ENCODE measurements at regions not wholly inside any gene's neighbourhood (a gene's known extent, or its start where the extent isn't known, plus 50 kb on each side); places are given as distances from the start of the nearest gene placed in this dataset.

DNA sequence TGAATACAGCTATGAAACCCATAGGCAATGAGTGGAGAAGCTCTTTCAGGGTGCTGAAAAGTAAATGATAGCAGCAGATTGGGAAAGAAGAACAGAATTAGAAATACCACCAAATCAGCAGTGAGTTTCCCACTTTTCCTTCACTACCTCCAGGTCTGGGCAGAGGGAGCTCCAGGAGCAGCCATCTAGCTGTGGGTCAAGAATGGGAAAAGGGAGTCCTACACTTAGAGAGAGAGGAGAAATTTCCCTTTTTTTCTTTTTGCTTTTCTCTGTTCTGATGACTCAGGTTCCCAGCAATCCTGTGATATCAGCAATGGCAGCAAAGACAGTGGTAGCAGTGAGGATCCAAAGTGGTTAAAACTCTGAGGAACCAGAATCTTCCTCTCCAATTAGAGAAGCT is 263.9 kb downstream of the NXPE2 start:
- Histone ChIP-seq H4K20me1 (ENCODE audit: low read depth, low read length) (no peaks in the 10 kb centered on the region), H3K79me2 (ENCODE audit: insufficient read depth, low read length) (no peaks in the 10 kb centered on the region), H3F3A (ENCODE audit: insufficient read depth) (no peaks in the 10 kb centered on the region), H3K36me3 (ENCODE audit: low read length) (no peaks in the 10 kb centered on the region), H3K27ac (ENCODE audit: low read depth, low read length) (no peak overlapping the region), H3K9ac (ENCODE audit: low read length) (no peak overlapping the region), H2AFZ (ENCODE audit: low read depth, low read length, severe bottlenecking) (no peak overlapping the region), H3K27me3 (ENCODE audit: low read length) (no peaks in the 10 kb centered on the region), H3K4me2 (ENCODE audit: low read depth, low read length, poor library complexity, severe bottlenecking) (no peak overlapping the region), H3K9me2 (replicated peaks; ENCODE audit: insufficient read depth, low read length) (no peaks in the 10 kb centered on the region), H3K4me3 (ENCODE audit: insufficient read depth, low read length, poor library complexity, severe bottlenecking) (no peak overlapping the region), H3K9me3 (ENCODE audit: insufficient read depth, low read length) (peaks cover 5% of the 10 kb centered on the region; the same call in 1 of the 2 replicates)
- no peak for TF ChIP-seq EZH2phosphoT487 (conservative IDR thresholded peaks at IDR 0.05; ENCODE audit: low read length)

DNA sequence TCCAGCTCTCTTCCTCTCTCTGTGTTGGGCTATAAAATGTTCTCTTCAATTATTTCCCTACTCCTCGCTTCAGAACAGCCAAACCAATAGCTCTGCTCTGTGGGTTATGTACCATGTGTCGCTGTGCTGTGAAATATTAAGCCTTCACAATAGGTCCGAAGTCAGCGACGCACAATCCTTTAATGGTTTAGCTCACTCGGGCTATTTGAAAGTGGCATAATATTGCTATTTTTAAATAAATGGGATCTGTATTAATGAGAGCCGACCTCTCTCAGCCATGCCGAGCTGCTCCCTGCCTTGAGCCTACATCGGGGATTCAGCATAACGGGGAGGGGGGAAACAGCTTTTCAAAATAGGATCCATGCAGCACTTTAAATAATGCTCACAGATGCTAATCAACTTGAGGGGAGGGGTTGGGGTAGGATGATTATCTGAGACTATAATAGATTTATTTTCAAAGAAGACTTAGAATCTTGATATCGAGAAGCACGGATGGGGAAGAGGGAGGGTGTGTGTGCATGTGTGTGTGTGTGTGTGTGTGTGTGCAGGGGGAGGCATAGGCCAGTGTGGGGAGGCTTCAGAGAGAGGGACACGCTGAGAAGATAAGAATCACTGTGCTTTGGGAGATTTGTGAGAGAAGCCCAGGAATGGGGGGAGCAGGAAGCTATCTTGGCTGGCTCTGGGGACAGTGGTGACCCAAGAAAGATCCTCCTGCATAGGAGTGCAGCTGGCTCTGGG is 271.5 kb downstream of the NXPE2 start:
- H3K4me2 ChIP-seq (ENCODE audit: low read depth, low read length, poor library complexity, severe bottlenecking): no peak overlapping the region
- no peak overlapping the region for H3K9ac ChIP-seq (ENCODE audit: low read length)
- H4K20me1 ChIP-seq (ENCODE audit: low read depth, low read length): no peaks in the 10 kb centered on the region
- H3K9me2 ChIP-seq (replicated peaks; ENCODE audit: insufficient read depth, low read length): no peaks in the 10 kb centered on the region
- no peak overlapping the region for H3K4me3 ChIP-seq (ENCODE audit: insufficient read depth, low read length, poor library complexity, severe bottlenecking)
- no peaks in the 10 kb centered on the region for H3K79me2 ChIP-seq (ENCODE audit: insufficient read depth, low read length)
- H3K9me3 ChIP-seq (ENCODE audit: insufficient read depth, low read length): no peaks in the 10 kb centered on the region
- H3K27me3 ChIP-seq (ENCODE audit: low read length): no peaks in the 10 kb centered on the region
- no peaks in the 10 kb centered on the region for H3F3A ChIP-seq (ENCODE audit: insufficient read depth)
- H3K27ac ChIP-seq (ENCODE audit: low read depth, low read length): no peak overlapping the region
- no peak for TF ChIP-seq EZH2phosphoT487 (conservative IDR thresholded peaks at IDR 0.05; ENCODE audit: low read length)
- TF ChIP-seq, protein P1, sequence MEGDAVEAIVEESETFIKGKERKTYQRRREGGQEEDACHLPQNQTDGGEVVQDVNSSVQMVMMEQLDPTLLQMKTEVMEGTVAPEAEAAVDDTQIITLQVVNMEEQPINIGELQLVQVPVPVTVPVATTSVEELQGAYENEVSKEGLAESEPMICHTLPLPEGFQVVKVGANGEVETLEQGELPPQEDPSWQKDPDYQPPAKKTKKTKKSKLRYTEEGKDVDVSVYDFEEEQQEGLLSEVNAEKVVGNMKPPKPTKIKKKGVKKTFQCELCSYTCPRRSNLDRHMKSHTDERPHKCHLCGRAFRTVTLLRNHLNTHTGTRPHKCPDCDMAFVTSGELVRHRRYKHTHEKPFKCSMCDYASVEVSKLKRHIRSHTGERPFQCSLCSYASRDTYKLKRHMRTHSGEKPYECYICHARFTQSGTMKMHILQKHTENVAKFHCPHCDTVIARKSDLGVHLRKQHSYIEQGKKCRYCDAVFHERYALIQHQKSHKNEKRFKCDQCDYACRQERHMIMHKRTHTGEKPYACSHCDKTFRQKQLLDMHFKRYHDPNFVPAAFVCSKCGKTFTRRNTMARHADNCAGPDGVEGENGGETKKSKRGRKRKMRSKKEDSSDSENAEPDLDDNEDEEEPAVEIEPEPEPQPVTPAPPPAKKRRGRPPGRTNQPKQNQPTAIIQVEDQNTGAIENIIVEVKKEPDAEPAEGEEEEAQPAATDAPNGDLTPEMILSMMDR (IDR thresholded peaks at IDR 0.05; ENCODE audit: insufficient read depth, low read length, poor library complexity, severe bottlenecking): no peak
- no peak overlapping the region for H2AFZ ChIP-seq (ENCODE audit: low read depth, low read length, severe bottlenecking)
- no peaks in the 10 kb centered on the region for H3K36me3 ChIP-seq (ENCODE audit: low read length)

DNA sequence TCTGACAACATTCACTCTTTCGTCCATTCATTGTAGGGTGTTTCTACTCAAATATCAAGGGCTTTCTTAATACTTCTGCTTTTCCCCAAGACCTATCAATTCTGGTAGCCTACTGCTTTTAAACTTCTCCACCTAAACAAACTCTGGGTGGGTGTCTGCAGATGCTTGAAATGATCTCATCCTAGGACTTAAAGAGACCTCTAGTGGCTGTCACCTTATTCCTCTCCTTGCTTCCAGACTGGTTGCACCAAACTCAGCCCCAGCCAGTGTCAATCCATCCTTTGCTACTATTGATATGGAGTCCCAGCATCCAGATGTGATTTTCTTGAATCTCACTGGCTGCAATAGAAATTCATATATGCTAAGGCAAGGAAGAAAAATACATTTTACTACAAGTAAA is 274.7 kb downstream of the NXPE2 start:
- Histone ChIP-seq H3K9me2 (replicated peaks; ENCODE audit: insufficient read depth, low read length) (no peaks in the 10 kb centered on the region), H3K4me2 (ENCODE audit: low read depth, low read length, poor library complexity, severe bottlenecking) (no peak overlapping the region), H3K36me3 (ENCODE audit: low read length) (no peaks in the 10 kb centered on the region), H2AFZ (ENCODE audit: low read depth, low read length, severe bottlenecking) (no peak overlapping the region), H3K27ac (ENCODE audit: low read depth, low read length) (no peak overlapping the region), H3K9ac (ENCODE audit: low read length) (no peak overlapping the region), H3K4me3 (ENCODE audit: insufficient read depth, low read length, poor library complexity, severe bottlenecking) (no peak overlapping the region), H4K20me1 (ENCODE audit: low read depth, low read length) (no peaks in the 10 kb centered on the region), H3K79me2 (ENCODE audit: insufficient read depth, low read length) (no peaks in the 10 kb centered on the region), H3F3A (ENCODE audit: insufficient read depth) (no peaks in the 10 kb centered on the region), H3K27me3 (ENCODE audit: low read length) (no peaks in the 10 kb centered on the region), H3K9me3 (ENCODE audit: insufficient read depth, low read length) (no peaks in the 10 kb centered on the region)
- TF ChIP-seq, protein P1 (IDR thresholded peaks at IDR 0.05; ENCODE audit: insufficient read depth, low read length, poor library complexity, severe bottlenecking): no peak
- no peak for TF ChIP-seq EZH2phosphoT487 (conservative IDR thresholded peaks at IDR 0.05; ENCODE audit: low read length)

DNA sequence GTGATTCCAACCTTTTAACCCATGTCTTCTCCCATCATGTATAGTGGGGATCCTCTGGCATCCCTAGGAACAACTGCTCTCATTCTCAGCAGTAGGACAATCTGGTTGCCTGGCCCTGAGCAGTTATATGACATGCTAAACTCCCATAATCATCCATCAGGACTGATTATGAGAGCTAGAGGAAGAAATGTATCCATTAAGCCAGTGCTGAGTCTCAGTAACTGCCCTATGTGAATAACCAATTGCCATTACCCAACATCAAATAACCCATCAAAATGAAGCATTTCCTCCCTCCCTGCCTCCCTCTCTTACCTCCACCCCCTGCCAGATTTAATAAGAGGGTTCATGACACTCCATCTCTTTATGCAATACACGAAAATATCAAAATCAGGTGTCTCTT is 277.6 kb downstream of the NXPE2 start:
- H3F3A ChIP-seq (ENCODE audit: insufficient read depth): no peaks in the 10 kb centered on the region
- H3K36me3 ChIP-seq (ENCODE audit: low read length): no peaks in the 10 kb centered on the region
- no peak overlapping the region for H3K4me2 ChIP-seq (ENCODE audit: low read depth, low read length, poor library complexity, severe bottlenecking)
- H3K9me2 ChIP-seq (replicated peaks; ENCODE audit: insufficient read depth, low read length): no peaks in the 10 kb centered on the region
- TF ChIP-seq, protein P1 (IDR thresholded peaks at IDR 0.05; ENCODE audit: insufficient read depth, low read length, poor library complexity, severe bottlenecking): no peak
- no peak for TF ChIP-seq EZH2phosphoT487 (conservative IDR thresholded peaks at IDR 0.05; ENCODE audit: low read length)
- H3K79me2 ChIP-seq (ENCODE audit: insufficient read depth, low read length): no peaks in the 10 kb centered on the region
- H3K9me3 ChIP-seq (ENCODE audit: insufficient read depth, low read length): no peaks in the 10 kb centered on the region
- H3K27ac ChIP-seq (ENCODE audit: low read depth, low read length): no peak overlapping the region
- no peaks in the 10 kb centered on the region for H3K27me3 ChIP-seq (ENCODE audit: low read length)
- H4K20me1 ChIP-seq (ENCODE audit: low read depth, low read length): no peaks in the 10 kb centered on the region
- no peak overlapping the region for H2AFZ ChIP-seq (ENCODE audit: low read depth, low read length, severe bottlenecking)
- H3K9ac ChIP-seq (ENCODE audit: low read length): no peak overlapping the region
- H3K4me3 ChIP-seq (ENCODE audit: insufficient read depth, low read length, poor library complexity, severe bottlenecking): no peak overlapping the region

All from SU-DHL-6 (cell line).